HepG2 (cell line): ENCODE measurements at regions not wholly inside any gene's neighbourhood (a gene's known extent, or its start where the extent isn't known, plus 50 kb on each side); places are given as distances from the start of the nearest gene placed in this dataset.

Source experiments
- GABPA ChIP-seq, 2 experiments: IDR thresholded peaks; 2 replicates each; pipeline ENCODE4 v1.6.1; 2011 to 2016; ENCODE audit warnings: low read depth in 2 of 2, low read length in 1 of 2, missing biosample characterization in 1 of 2, missing genetic modification characterization in 1 of 2
- GATAD2A ChIP-seq: IDR thresholded peaks from 2 replicates; pipeline ENCODE4 v1.6.1; 2016
- HOXA3 ChIP-seq: sonication (generic); formaldehyde crosslinking; IDR thresholded peaks from 2 replicates; pipeline ENCODE4 v1.5.0; 2020; ENCODE audit warnings: missing genetic modification reagents
- KAT2B ChIP-seq: fragments of 150-350 bp; IDR thresholded peaks from 2 replicates; pipeline ENCODE4 v1.6.1; 2014; ENCODE audit warnings: low read depth, low read length, borderline replicate concordance
- MTA1 ChIP-seq: sonication (generic); formaldehyde crosslinking; IDR thresholded peaks from 2 replicates; pipeline ENCODE4 v1.4.0; 2020; ENCODE audit warnings: missing genetic modification reagents, mild to moderate bottlenecking, borderline replicate concordance
- RARA ChIP-seq: IDR thresholded peaks from 2 replicates; pipeline ENCODE4 v1.6.1; 2016; ENCODE audit warnings: missing genetic modification reagents, missing compliant biosample characterization
- XRCC5 ChIP-seq: fragments of 200-400 bp; formaldehyde crosslinking; optimal IDR thresholded peaks from 2 replicates; pipeline ENCODE3; 2017; ENCODE audit warnings: mild to moderate bottlenecking, low read length
- ZMYM3 ChIP-seq: sonication (generic); formaldehyde crosslinking; IDR thresholded peaks from 2 replicates; pipeline ENCODE4 v1.5.1; 2020; ENCODE audit warnings: mild to moderate bottlenecking, missing genetic modification reagents
- ZNF121 ChIP-seq: sonication (generic); formaldehyde crosslinking; IDR thresholded peaks from 2 replicates; pipeline ENCODE4 v1.5.0; 2020; ENCODE audit warnings: mild to moderate bottlenecking, missing genetic modification reagents
- ZNF768 ChIP-seq: sonication (generic); formaldehyde crosslinking; IDR thresholded peaks from 2 replicates; pipeline ENCODE4 v1.4.0; 2020; ENCODE audit warnings: missing genetic modification reagents
- ZNF850 ChIP-seq: sonication (generic); formaldehyde crosslinking; conservative IDR thresholded peaks from 2 replicates; pipeline ENCODE4 v1.9.0; 2021; ENCODE audit warnings: mild to moderate bottlenecking, missing genetic modification reagents
- ZSCAN31 ChIP-seq: sonication (generic); formaldehyde crosslinking; IDR thresholded peaks from 2 replicates; pipeline ENCODE4 v1.5.0; 2020; ENCODE audit warnings: low read depth, mild to moderate bottlenecking, missing genetic modification reagents
- TF ChIP-seq, protein P1 (sequence below): sonication (generic); formaldehyde crosslinking; IDR thresholded peaks from one replicate; pipeline ENCODE4 v1.5.1; 2020; ENCODE audit warnings: mild to moderate bottlenecking, missing genetic modification reagents; ENCODE audit errors: not compliant biosample characterization
- TF ChIP-seq, protein P2 (sequence below): sonication (generic); formaldehyde crosslinking; IDR thresholded peaks from 2 replicates; pipeline ENCODE4 v1.5.0; 2020; ENCODE audit warnings: mild to moderate bottlenecking, missing genetic modification reagents, moderate library complexity
- TF ChIP-seq, protein P3 (sequence below): sonication (generic); formaldehyde crosslinking; conservative IDR thresholded peaks from 2 replicates; pipeline ENCODE4 v1.4.0; 2020; ENCODE audit warnings: mild to moderate bottlenecking, missing genetic modification reagents, moderate library complexity
- TF ChIP-seq, protein P4 (sequence below): sonication (generic); formaldehyde crosslinking; IDR thresholded peaks from 2 replicates; pipeline ENCODE4 v1.5.0; 2020; ENCODE audit warnings: missing genetic modification reagents, mild to moderate bottlenecking, borderline replicate concordance

DNA sequence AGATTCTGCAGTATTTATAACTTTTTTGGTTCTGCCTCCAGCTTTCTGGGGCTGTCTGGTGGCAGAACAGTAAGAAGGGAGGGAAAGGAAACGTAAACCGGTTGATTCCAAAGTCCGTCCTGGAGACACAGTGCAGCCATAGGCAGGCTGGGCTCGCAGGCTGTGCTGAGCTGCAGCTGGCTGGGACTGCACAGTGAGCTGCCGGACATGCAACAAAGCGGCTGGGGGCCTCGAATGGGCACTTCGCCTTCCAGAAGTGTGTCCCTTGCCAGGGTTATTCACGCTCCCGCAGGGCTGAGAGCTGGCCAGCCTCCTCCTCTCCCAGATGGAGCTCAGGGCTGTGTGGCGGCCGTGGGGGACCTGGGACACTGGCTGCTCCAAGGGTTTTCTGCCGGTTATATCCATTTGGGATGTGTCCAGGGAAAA is 78.1 kb upstream of the CD93 start (continued):
- TF ChIP-seq ZMYM3 (peak; percentile 66), MTA1 (CRISPR knock-in tag) (0 out of 2 replicates have a peak, but pooled peaks have one; percentile 18), KAT2B (no peak), ZNF121 (peak; percentile 69), ZSCAN31 (no peak), HOXA3 (CRISPR knock-in tag) (peak; percentile 34; the same call in 1 of the 2 replicates), GATAD2A (CRISPR knock-in tag) (peak; percentile 31; the same call in 1 of the 2 replicates), ZNF850 (CRISPR knock-in tag) (no peak), RARA (0 out of 2 replicates have a peak, but pooled peaks have one; percentile 6), XRCC5 (peak; percentile 41), GABPA (IDR thresholded peaks at IDR 0.05; ENCODE audit: low read depth, low read length) (no peak), GABPA (CRISPR knock-in tag; IDR thresholded peaks at IDR 0.05; ENCODE audit: low read depth) (peak; percentile 42; the same call in 1 of the 2 replicates), ZNF768 (CRISPR knock-in tag) (peak; percentile 81; the same call in 1 of the 2 replicates)
- TF ChIP-seq, protein P1, sequence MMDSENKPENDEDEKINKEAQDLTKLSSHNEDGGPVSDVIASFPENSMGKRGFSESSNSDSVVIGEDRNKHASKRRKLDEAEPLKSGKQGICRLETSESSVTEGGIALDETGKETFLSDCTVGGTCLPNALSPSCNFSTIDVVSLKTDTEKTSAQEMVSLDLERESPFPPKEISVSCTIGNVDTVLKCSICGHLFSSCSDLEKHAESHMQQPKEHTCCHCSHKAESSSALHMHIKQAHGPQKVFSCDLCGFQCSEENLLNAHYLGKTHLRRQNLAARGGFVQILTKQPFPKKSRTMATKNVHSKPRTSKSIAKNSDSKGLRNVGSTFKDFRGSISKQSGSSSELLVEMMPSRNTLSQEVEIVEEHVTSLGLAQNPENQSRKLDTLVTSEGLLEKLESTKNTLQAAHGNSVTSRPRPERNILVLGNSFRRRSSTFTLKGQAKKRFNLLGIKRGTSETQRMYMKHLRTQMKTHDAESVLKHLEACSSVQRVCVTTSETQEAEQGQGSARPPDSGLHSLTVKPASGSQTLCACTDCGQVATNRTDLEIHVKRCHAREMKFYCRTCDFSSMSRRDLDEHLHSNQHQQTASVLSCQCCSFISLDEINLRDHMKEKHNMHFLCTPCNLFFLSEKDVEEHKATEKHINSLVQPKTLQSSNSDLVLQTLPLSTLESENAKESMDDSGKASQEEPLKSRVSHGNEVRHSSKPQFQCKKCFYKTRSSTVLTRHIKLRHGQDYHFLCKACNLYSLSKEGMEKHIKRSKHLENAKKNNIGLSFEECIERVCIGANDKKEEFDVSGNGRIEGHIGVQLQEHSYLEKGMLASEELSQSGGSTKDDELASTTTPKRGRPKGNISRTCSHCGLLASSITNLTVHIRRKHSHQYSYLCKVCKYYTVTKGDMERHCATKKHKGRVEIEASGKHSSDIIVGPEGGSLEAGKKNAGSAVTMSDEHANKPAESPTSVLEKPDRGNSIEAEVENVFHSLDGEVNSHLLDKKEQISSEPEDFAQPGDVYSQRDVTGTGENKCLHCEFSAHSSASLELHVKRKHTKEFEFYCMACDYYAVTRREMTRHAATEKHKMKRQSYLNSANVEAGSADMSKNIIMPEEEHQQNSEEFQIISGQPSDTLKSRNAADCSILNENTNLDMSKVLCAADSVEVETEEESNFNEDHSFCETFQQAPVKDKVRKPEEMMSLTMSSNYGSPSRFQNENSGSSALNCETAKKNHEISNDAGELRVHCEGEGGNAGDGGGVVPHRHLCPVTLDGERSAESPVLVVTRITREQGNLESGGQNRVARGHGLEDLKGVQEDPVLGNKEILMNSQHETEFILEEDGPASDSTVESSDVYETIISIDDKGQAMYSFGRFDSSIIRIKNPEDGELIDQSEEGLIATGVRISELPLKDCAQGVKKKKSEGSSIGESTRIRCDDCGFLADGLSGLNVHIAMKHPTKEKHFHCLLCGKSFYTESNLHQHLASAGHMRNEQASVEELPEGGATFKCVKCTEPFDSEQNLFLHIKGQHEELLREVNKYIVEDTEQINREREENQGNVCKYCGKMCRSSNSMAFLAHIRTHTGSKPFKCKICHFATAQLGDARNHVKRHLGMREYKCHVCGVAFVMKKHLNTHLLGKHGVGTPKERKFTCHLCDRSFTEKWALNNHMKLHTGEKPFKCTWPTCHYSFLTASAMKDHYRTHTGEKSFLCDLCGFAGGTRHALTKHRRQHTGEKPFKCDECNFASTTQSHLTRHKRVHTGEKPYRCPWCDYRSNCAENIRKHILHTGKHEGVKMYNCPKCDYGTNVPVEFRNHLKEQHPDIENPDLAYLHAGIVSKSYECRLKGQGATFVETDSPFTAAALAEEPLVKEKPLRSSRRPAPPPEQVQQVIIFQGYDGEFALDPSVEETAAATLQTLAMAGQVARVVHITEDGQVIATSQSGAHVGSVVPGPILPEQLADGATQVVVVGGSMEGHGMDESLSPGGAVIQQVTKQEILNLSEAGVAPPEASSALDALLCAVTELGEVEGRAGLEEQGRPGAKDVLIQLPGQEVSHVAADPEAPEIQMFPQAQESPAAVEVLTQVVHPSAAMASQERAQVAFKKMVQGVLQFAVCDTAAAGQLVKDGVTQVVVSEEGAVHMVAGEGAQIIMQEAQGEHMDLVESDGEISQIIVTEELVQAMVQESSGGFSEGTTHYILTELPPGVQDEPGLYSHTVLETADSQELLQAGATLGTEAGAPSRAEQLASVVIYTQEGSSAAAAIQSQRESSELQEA (CRISPR knock-in tag), result peak; percentile 62
- TF ChIP-seq, protein P2, sequence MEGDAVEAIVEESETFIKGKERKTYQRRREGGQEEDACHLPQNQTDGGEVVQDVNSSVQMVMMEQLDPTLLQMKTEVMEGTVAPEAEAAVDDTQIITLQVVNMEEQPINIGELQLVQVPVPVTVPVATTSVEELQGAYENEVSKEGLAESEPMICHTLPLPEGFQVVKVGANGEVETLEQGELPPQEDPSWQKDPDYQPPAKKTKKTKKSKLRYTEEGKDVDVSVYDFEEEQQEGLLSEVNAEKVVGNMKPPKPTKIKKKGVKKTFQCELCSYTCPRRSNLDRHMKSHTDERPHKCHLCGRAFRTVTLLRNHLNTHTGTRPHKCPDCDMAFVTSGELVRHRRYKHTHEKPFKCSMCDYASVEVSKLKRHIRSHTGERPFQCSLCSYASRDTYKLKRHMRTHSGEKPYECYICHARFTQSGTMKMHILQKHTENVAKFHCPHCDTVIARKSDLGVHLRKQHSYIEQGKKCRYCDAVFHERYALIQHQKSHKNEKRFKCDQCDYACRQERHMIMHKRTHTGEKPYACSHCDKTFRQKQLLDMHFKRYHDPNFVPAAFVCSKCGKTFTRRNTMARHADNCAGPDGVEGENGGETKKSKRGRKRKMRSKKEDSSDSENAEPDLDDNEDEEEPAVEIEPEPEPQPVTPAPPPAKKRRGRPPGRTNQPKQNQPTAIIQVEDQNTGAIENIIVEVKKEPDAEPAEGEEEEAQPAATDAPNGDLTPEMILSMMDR (CRISPR knock-in tag), result 0 out of 2 replicates have a peak, but pooled peaks have one; percentile 5
- TF ChIP-seq, protein P3, sequence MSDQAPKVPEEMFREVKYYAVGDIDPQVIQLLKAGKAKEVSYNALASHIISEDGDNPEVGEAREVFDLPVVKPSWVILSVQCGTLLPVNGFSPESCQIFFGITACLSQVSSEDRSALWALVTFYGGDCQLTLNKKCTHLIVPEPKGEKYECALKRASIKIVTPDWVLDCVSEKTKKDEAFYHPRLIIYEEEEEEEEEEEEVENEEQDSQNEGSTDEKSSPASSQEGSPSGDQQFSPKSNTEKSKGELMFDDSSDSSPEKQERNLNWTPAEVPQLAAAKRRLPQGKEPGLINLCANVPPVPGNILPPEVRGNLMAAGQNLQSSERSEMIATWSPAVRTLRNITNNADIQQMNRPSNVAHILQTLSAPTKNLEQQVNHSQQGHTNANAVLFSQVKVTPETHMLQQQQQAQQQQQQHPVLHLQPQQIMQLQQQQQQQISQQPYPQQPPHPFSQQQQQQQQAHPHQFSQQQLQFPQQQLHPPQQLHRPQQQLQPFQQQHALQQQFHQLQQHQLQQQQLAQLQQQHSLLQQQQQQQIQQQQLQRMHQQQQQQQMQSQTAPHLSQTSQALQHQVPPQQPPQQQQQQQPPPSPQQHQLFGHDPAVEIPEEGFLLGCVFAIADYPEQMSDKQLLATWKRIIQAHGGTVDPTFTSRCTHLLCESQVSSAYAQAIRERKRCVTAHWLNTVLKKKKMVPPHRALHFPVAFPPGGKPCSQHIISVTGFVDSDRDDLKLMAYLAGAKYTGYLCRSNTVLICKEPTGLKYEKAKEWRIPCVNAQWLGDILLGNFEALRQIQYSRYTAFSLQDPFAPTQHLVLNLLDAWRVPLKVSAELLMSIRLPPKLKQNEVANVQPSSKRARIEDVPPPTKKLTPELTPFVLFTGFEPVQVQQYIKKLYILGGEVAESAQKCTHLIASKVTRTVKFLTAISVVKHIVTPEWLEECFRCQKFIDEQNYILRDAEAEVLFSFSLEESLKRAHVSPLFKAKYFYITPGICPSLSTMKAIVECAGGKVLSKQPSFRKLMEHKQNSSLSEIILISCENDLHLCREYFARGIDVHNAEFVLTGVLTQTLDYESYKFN (CRISPR knock-in tag), result peak; percentile 26; the same call in 1 of the 2 replicates
- TF ChIP-seq, protein P4, sequence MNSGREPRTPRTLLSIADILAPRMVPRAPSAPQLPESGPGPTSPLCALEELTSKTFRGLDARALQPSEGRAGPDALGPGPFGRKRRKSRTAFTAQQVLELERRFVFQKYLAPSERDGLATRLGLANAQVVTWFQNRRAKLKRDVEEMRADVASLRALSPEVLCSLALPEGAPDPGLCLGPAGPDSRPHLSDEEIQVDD, result peak; percentile 57; the same call in 1 of the 2 replicates
